ENCODE measurements at regions not wholly inside any gene's neighbourhood (a gene's known extent, or its start where the extent isn't known, plus 50 kb on each side); places are given as distances from the start of the nearest gene placed in this dataset.

DNA sequence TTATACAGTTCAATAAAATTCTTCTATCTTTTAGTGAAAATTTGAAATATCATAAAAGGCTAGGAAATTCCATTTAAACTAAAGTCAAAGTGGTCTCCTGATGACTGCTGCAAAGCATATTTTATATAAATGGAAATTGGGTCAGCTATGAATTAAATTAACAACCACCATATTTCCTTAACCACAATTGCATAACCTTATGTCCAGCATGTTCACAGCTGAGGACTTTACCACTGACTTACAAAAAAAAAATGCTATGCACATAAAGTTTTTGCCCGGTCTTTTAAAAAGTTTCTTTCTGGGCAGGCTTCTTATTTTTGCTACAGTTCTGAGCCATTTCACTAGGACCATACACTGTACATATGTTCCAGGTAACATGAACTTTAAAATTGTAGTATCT is 208.6 kb upstream of the RGMB start:
- Histone ChIP-seq H3K4me3 (ENCODE audit: low read length) (no peak overlapping the region), H3K9me3 (ENCODE audit: control insufficient read depth, insufficient read depth, low read length) (no peaks in the 10 kb centered on the region), H3K27me3 (ENCODE audit: control insufficient read depth, insufficient read depth, low read length) (no peaks in the 10 kb centered on the region), H3K4me1 (ENCODE audit: control insufficient read depth, insufficient read depth, low read length) (no peaks in the 10 kb centered on the region; the same call in 1 of the 2 replicates), H3K36me3 (ENCODE audit: control insufficient read depth, insufficient read depth, low read length) (no peaks in the 10 kb centered on the region), H3K27ac (ENCODE audit: low read length) (no peak overlapping the region)
- DNase-seq (ENCODE audit: low read depth, low spot score) = no peak
- WGBS (ENCODE audit: insufficient coverage, insufficient read length) = no CpG with 5 or more reads among the region's 1 CpG

DNA sequence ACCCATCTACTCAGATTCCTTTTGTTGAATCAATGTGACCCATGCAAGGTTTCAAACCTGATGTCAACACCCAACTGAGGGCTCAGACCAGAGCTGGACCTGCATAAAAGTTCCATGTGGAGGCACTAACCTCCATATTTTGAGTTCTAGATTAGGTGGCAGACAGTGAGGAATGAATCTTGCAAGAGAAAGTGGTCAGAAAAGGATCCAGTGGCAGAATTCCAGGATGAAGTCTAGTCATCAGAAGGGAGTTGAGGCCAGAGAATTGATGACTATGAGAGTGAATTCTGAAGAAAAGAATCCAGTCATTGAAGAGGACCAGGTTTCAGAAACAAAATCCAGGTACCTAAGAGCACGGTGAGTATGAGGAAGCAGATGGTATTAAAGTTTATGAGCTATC is 205.1 kb upstream of the RGMB start:
- Histone ChIP-seq H3K27me3 (ENCODE audit: control insufficient read depth, insufficient read depth, low read length) (no peaks in the 10 kb centered on the region), H3K9me3 (ENCODE audit: control insufficient read depth, insufficient read depth, low read length) (no peaks in the 10 kb centered on the region), H3K4me3 (ENCODE audit: low read length) (no peak overlapping the region), H3K4me1 (ENCODE audit: control insufficient read depth, insufficient read depth, low read length) (no peaks in the 10 kb centered on the region), H3K36me3 (ENCODE audit: control insufficient read depth, insufficient read depth, low read length) (no peaks in the 10 kb centered on the region), H3K27ac (ENCODE audit: low read length) (no peak overlapping the region)
- no peak for DNase-seq (ENCODE audit: low read depth, low spot score)
- WGBS (ENCODE audit: insufficient coverage, insufficient read length) = no CpG with 5 or more reads among the region's 1 CpG

DNA sequence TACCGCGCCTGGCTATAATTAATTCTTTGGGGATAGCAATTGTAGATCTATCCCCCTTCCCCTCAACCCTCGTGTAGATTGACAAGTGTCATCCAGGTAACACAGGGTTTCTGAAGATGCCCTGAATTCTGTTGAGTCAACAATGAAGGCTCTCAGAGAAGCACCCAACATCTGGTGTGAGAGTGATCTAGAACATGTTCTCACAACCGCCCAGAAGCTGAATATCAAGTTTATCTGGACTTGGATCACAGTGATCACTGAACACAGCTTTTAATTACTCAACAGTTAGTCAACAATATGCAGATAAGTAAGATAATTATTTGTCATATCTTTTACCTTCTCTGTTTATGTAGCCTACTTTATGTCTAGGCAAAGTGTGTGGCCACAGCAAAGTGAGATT is 204.2 kb upstream of the RGMB start:
- Histone ChIP-seq H3K36me3 (ENCODE audit: control insufficient read depth, insufficient read depth, low read length) (no peaks in the 10 kb centered on the region), H3K27ac (ENCODE audit: low read length) (no peak overlapping the region), H3K27me3 (ENCODE audit: control insufficient read depth, insufficient read depth, low read length) (no peaks in the 10 kb centered on the region), H3K9me3 (ENCODE audit: control insufficient read depth, insufficient read depth, low read length) (no peaks in the 10 kb centered on the region), H3K4me3 (ENCODE audit: low read length) (no peak overlapping the region), H3K4me1 (ENCODE audit: control insufficient read depth, insufficient read depth, low read length) (no peaks in the 10 kb centered on the region)
- no peak for DNase-seq (ENCODE audit: low read depth, low spot score)
- no CpG with 5 or more reads among the region's 4 CpGs for WGBS (ENCODE audit: insufficient coverage, insufficient read length)

DNA sequence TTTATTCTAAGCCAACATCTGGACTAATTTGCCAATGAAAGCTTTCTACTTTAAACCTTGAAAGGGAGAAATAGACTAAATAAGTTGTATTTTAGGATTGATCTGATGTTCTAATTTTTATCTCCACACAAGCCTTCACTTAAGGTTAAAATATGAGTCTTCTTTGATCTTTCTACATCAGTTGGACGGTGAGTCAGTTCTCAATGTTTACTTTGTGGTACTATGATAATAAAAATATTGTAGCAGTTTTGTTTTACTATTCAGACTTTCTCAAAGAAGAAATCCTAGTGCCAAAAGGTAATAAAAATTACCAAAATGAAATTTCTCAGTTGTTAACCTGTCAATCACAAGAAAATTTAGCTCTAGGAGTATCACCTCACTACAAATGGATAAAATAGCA is 203.5 kb upstream of the RGMB start:
- Histone ChIP-seq H3K27me3 (ENCODE audit: control insufficient read depth, insufficient read depth, low read length) (no peaks in the 10 kb centered on the region), H3K4me1 (ENCODE audit: control insufficient read depth, insufficient read depth, low read length) (no peaks in the 10 kb centered on the region), H3K9me3 (ENCODE audit: control insufficient read depth, insufficient read depth, low read length) (no peaks in the 10 kb centered on the region), H3K27ac (ENCODE audit: low read length) (no peak overlapping the region), H3K36me3 (ENCODE audit: control insufficient read depth, insufficient read depth, low read length) (no peaks in the 10 kb centered on the region), H3K4me3 (ENCODE audit: low read length) (no peak overlapping the region)
- DNase-seq (ENCODE audit: low read depth, low spot score) = no peak
- no CpG with 5 or more reads among the region's 1 CpG for WGBS (ENCODE audit: insufficient coverage, insufficient read length)

DNA sequence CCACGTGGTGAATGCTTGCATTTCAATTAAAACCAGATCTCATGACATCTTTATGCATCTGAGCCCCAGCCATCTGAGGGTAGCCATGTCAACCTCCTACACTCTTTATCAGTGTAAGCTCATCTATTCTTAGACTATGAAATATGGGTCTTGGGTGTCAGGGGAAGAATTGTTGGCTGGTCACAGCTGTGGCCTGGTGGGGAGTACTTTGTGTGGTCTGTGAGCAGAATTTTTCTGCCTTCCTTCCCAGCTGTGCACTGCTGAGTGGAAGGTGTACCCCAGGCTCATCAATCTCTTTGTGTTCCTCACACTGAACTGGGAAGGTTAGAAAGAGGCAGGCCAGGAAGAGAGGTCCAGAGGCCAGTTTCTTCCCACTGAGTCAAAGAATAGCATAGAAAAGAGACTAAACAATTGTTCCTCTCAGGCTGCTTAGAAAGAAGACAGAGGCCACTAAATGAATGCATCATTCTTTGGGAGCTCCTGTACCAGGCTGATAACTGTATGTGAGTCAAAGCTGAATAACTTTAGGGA is 202.7 kb upstream of the RGMB start:
- Histone ChIP-seq H3K27ac (ENCODE audit: low read length) (no peak overlapping the region), H3K4me1 (ENCODE audit: control insufficient read depth, insufficient read depth, low read length) (no peaks in the 10 kb centered on the region), H3K36me3 (ENCODE audit: control insufficient read depth, insufficient read depth, low read length) (no peaks in the 10 kb centered on the region), H3K9me3 (ENCODE audit: control insufficient read depth, insufficient read depth, low read length) (no peaks in the 10 kb centered on the region), H3K27me3 (ENCODE audit: control insufficient read depth, insufficient read depth, low read length) (no peaks in the 10 kb centered on the region), H3K4me3 (ENCODE audit: low read length) (no peak overlapping the region)
- WGBS (ENCODE audit: insufficient coverage, insufficient read length) = no CpG with 5 or more reads among the region's 1 CpG
- no peak for DNase-seq (ENCODE audit: low read depth, low spot score)

DNA sequence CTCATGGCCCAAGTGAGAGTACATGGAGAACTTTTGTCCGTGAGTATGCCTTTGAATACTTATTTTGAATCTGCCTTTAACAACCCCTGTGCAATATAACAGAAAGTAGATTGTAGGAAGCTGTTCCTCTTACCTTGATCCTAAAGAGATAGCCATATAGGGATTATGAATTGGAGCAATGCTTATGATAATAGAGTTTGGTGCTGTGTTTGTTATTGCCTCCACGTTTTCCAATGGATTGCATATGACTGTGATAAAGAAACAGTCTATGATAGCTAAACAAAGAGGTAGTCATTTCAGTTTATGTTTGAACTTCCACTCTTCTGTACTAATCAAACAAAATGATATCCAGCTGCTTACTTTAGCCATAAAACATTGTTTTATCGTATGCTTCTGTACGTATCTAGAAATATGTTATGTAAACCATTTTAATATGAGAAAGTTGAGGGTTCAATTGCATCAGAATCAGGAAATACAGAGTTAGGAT is 199.6 kb upstream of the RGMB start:
- no CpG with 5 or more reads among the region's 4 CpGs for WGBS (ENCODE audit: insufficient coverage, insufficient read length)
- no peak overlapping the region for H3K27ac ChIP-seq (ENCODE audit: low read length)
- no peaks in the 10 kb centered on the region for H3K4me1 ChIP-seq (ENCODE audit: control insufficient read depth, insufficient read depth, low read length)
- DNase-seq (ENCODE audit: low read depth, low spot score) = no peak
- no peak overlapping the region for H3K4me3 ChIP-seq (ENCODE audit: low read length)
- no peaks in the 10 kb centered on the region for H3K27me3 ChIP-seq (ENCODE audit: control insufficient read depth, insufficient read depth, low read length)
- no peaks in the 10 kb centered on the region for H3K9me3 ChIP-seq (ENCODE audit: control insufficient read depth, insufficient read depth, low read length)
- no peaks in the 10 kb centered on the region for H3K36me3 ChIP-seq (ENCODE audit: control insufficient read depth, insufficient read depth, low read length)

DNA sequence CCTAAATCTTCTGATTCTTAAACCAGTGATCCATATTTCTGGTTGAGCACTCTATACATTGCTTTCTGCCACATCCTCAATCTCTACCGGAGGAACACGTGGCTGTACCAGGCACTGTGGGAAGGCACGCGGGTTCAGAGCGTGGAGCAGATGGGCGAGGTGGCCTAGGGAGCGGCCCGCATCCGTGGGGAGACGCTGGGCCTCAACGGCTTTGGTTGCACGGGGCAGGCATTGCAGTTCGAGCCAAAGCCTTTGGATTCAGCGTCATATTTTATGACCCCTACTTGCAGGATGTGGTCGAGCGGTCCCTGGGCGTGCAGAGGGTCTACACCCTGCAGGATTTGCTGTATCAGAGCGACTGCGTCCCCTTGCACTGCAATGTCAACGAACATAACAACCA is 197.2 kb upstream of the RGMB start:
- Histone ChIP-seq H3K36me3 (ENCODE audit: control insufficient read depth, insufficient read depth, low read length) (no peaks in the 10 kb centered on the region), H3K9me3 (ENCODE audit: control insufficient read depth, insufficient read depth, low read length) (no peaks in the 10 kb centered on the region), H3K4me1 (ENCODE audit: control insufficient read depth, insufficient read depth, low read length) (no peaks in the 10 kb centered on the region), H3K27me3 (ENCODE audit: control insufficient read depth, insufficient read depth, low read length) (no peaks in the 10 kb centered on the region), H3K4me3 (ENCODE audit: low read length) (no peak overlapping the region), H3K27ac (ENCODE audit: low read length) (no peak overlapping the region)
- WGBS (ENCODE audit: insufficient coverage, insufficient read length) = no CpG with 5 or more reads among the region's 20 CpGs
- no peak for DNase-seq (ENCODE audit: low read depth, low spot score)

DNA sequence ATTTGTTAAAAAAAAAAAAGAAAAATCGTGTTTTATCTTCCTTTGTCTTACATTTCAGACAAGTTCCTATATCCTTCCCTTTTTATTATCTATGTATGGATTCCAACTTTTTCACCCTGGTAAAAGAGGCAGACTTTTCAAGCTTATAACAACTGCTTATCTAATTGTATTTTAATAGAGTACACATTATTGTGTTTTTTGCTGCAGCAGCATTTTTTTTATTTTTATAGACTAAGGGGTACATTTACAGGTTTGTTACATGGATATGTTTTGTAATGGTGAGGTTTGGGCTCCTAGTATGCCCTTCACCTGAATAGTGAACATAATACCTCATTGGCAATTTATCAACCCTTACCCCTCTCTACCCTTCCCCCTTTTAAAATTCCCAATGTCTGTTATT is 195.0 kb upstream of the RGMB start:
- no peaks in the 10 kb centered on the region for H3K4me1 ChIP-seq (ENCODE audit: control insufficient read depth, insufficient read depth, low read length)
- no peak overlapping the region for H3K4me3 ChIP-seq (ENCODE audit: low read length)
- H3K27me3 ChIP-seq (ENCODE audit: control insufficient read depth, insufficient read depth, low read length) = no peaks in the 10 kb centered on the region
- WGBS (ENCODE audit: insufficient coverage, insufficient read length) = no CpG with 5 or more reads among the region's 1 CpG
- H3K9me3 ChIP-seq (ENCODE audit: control insufficient read depth, insufficient read depth, low read length) = no peaks in the 10 kb centered on the region
- no peaks in the 10 kb centered on the region for H3K36me3 ChIP-seq (ENCODE audit: control insufficient read depth, insufficient read depth, low read length)
- H3K27ac ChIP-seq (ENCODE audit: low read length) = no peak overlapping the region
- DNase-seq (ENCODE audit: low read depth, low spot score) = no peak

DNA sequence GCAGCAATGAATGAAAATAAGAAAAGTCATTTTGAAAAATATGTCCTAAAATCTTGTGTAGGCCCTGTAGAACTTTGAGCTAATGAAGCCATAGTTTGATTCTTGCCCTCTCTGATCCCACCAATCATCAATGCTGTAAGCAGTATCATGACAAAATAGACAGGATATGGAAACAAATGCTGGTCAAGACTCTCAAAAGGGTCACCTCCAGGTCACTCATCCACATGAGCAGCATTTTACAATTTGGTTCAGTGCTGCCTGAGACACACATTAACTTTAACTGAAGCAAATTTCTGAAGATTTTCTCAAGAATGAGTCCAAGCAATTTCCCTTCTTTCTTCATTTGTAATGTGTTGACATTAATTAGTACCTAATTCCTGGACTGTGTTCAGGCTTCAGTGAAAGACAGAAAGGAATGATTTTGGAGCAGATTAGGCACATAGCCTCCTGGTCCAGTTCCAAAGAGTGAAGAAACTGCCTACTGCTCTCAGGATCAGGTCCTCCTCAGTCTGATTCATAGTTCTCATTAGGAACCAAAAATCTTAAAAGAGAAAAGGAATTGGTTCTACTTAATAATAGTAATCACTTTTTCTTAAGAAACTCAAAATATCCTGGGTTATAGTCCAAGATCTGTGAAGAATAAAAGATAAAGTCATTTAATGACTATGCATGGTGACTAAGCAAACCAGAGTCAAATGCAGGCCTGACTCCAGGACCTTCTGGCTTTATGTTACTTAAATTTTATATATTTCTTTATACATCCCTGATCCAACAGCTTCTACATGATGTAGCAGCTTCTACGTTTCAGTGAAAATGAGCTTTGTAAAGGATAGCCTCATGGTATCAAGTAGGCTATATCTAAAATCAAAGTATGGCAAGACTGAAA is 192.1 kb upstream of the RGMB start:
- DNase-seq (ENCODE audit: low read depth, low spot score) = no peak
- WGBS (ENCODE audit: insufficient coverage, insufficient read length) = no CpG with 5 or more reads among the region's 1 CpG
- Histone ChIP-seq H3K9me3 (ENCODE audit: control insufficient read depth, insufficient read depth, low read length) (no peaks in the 10 kb centered on the region), H3K4me1 (ENCODE audit: control insufficient read depth, insufficient read depth, low read length) (no peaks in the 10 kb centered on the region), H3K4me3 (ENCODE audit: low read length) (no peak overlapping the region), H3K27ac (ENCODE audit: low read length) (no peak overlapping the region), H3K36me3 (ENCODE audit: control insufficient read depth, insufficient read depth, low read length) (no peaks in the 10 kb centered on the region), H3K27me3 (ENCODE audit: control insufficient read depth, insufficient read depth, low read length) (no peaks in the 10 kb centered on the region)

DNA sequence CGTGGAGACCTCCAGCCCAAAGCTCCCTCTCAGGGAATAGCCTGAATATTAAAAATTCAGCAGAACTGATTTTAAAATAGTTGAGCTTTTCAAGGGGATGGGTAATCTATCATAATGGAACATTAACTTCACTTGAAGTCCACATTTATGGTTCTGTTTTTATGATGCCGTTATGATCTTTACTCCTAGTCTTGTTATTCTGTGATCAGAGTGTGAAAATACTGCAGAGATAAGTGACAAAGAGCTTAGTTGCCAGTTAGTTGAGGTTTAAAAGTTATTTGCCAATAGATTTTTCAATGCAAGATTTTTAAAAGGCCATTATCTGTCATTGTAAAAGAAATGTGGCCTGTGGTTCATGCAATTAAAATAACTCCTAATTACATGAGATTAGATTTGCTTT is 189.9 kb upstream of the RGMB start:
- H3K27me3 ChIP-seq (ENCODE audit: control insufficient read depth, insufficient read depth, low read length) = no peaks in the 10 kb centered on the region
- H3K36me3 ChIP-seq (ENCODE audit: control insufficient read depth, insufficient read depth, low read length) = no peaks in the 10 kb centered on the region
- H3K4me3 ChIP-seq (ENCODE audit: low read length) = no peak overlapping the region
- no peak for DNase-seq (ENCODE audit: low read depth, low spot score)
- H3K4me1 ChIP-seq (ENCODE audit: control insufficient read depth, insufficient read depth, low read length) = no peaks in the 10 kb centered on the region
- no peaks in the 10 kb centered on the region for H3K9me3 ChIP-seq (ENCODE audit: control insufficient read depth, insufficient read depth, low read length)
- no CpG with 5 or more reads among the region's 2 CpGs for WGBS (ENCODE audit: insufficient coverage, insufficient read length)
- no peak overlapping the region for H3K27ac ChIP-seq (ENCODE audit: low read length)
